ENCODE measurements at regions not wholly inside any gene's neighbourhood (a gene's known extent, or its start where the extent isn't known, plus 50 kb on each side); places are given as distances from the start of the nearest gene placed in this dataset.

- TF ChIP-seq CTCF (IDR thresholded peaks at IDR 0.05; ENCODE audit: poor library complexity), result no peak
- no peak for TF ChIP-seq EZH2phosphoT487 (IDR thresholded peaks at IDR 0.05; ENCODE audit: low read depth, severe bottlenecking, unreplicated experiment)
- no peak for TF ChIP-seq EZH2 (IDR thresholded peaks at IDR 0.05; ENCODE audit: borderline replicate concordance)
Observed at GRCh38 chr4:131613824-131614216, 1535.3 kb upstream of the PCDH10 start.

Measured in hepatocyte (in vitro differentiated cells).